Erythroblast (primary cell): ENCODE measurements at regions not wholly inside any gene's neighbourhood (a gene's known extent, or its start where the extent isn't known, plus 50 kb on each side); places are given as distances from the start of the nearest gene placed in this dataset.

Source experiments
- GATA1 ChIP-seq: IDR thresholded peaks from 2 replicates; pipeline ENCODE4 v1.6.1; 2011; ENCODE audit warnings: low read depth, mild to moderate bottlenecking, control low read depth, low read length, moderate library complexity
- POLR2A ChIP-seq: IDR thresholded peaks from 2 replicates; pipeline ENCODE4 v1.6.1; 2011; ENCODE audit warnings: mild to moderate bottlenecking, low read length

- no peak for TF ChIP-seq POLR2A
- no peak for TF ChIP-seq GATA1
Observed at GRCh38 chr17:65407017-65407416, 154.4 kb downstream of the AXIN2 start.
